GM23338 (cell line): ENCODE measurements at regions not wholly inside any gene's neighbourhood (a gene's known extent, or its start where the extent isn't known, plus 50 kb on each side); places are given as distances from the start of the nearest gene placed in this dataset.
A peak's percentile ranks its signal among the peaks of the same experiment; 100 is the strongest.

Experiments used
- ATAC-seq: fragments of 200-7000 bp; cut with Tn5 transposase; 3 replicates; pipeline ENCODE4 v1.9.1; 2020
- DNase-seq: peaks from one replicate; pipeline ENCODE4 v3.0.0-alpha.2; 2015; ENCODE audit warnings: low spot score
- H2AFZ ChIP-seq: fragments of 200-600 bp; sonication (generic); 2 replicates; pipeline ENCODE4 v1.8.0; 2016; ENCODE audit warnings: antibody characterized with exemption, mild to moderate bottlenecking, moderate library complexity
- H3F3A ChIP-seq: fragments of 200-600 bp; sonication (generic); replicated peaks from 2 replicates; pipeline ENCODE4 v1.8.0; 2017; ENCODE audit warnings: antibody characterized with exemption, mixed run types, low read depth
- H3K27ac ChIP-seq: fragments of 200-600 bp; sonication (generic); 2 replicates; pipeline ENCODE4 v1.6.1; 2016; ENCODE audit warnings: low read depth
- H3K27me3 ChIP-seq: fragments of 200-600 bp; sonication (generic); 2 replicates; pipeline ENCODE4 v1.8.0; 2016; ENCODE audit warnings: mild to moderate bottlenecking, mixed run types, moderate library complexity; ENCODE audit not compliant: insufficient read depth
- H3K36me3 ChIP-seq: fragments of 200-600 bp; sonication (generic); 2 replicates; pipeline ENCODE4 v1.8.0; 2016; ENCODE audit warnings: mild to moderate bottlenecking; ENCODE audit not compliant: insufficient read depth
- H3K4me1 ChIP-seq: fragments of 200-600 bp; sonication (generic); 2 replicates; pipeline ENCODE4 v1.8.0; 2016; ENCODE audit warnings: mild to moderate bottlenecking, moderate library complexity; ENCODE audit not compliant: insufficient read depth
- H3K4me2 ChIP-seq: fragments of 200-600 bp; sonication (generic); 2 replicates; pipeline ENCODE4 v1.7.1; 2017; ENCODE audit warnings: mixed run types
- H3K4me3 ChIP-seq: fragments of 200-600 bp; sonication (generic); 2 replicates; pipeline ENCODE4 v1.6.1; 2016; ENCODE audit warnings: mixed run types
- H3K79me2 ChIP-seq: fragments of 200-600 bp; sonication (generic); replicated peaks from 2 replicates; pipeline ENCODE4 v1.8.0; 2017; ENCODE audit warnings: mild to moderate bottlenecking; ENCODE audit not compliant: insufficient read depth
- H3K9me2 ChIP-seq: fragments of 200-600 bp; sonication (generic); 2 replicates; pipeline ENCODE4 v1.8.0; 2017; ENCODE audit not compliant: insufficient read depth
- H4K20me1 ChIP-seq: fragments of 200-600 bp; sonication (generic); replicated peaks from 2 replicates; pipeline ENCODE4 v1.8.0; 2017; ENCODE audit warnings: mild to moderate bottlenecking; ENCODE audit not compliant: insufficient read depth
- H3K27ac Mint-ChIP-seq: 2 replicates; pipeline ENCODE4 v1.8.0; 2020; ENCODE audit warnings: inconsistent platforms, mild to moderate bottlenecking, moderate library complexity, mixed read lengths
- H3K27me3 Mint-ChIP-seq: 3 replicates; pipeline ENCODE4 v1.8.0; 2022; ENCODE audit warnings: low read depth, mild to moderate bottlenecking, moderate library complexity, mixed read lengths, inconsistent platforms; ENCODE audit not compliant: insufficient read depth, poor library complexity
- H3K36me3 Mint-ChIP-seq: 3 replicates; pipeline ENCODE4 v1.8.0; 2021; ENCODE audit warnings: low read depth, mild to moderate bottlenecking, inconsistent platforms, moderate library complexity, mixed read lengths
- H3K4me1 Mint-ChIP-seq: 3 replicates; pipeline ENCODE4 v1.8.0; 2020; ENCODE audit warnings: mild to moderate bottlenecking, inconsistent platforms, mixed read lengths
- H3K4me3 Mint-ChIP-seq: 3 replicates; pipeline ENCODE4 v1.8.0; 2021; ENCODE audit warnings: moderate library complexity, mild to moderate bottlenecking, inconsistent platforms, mixed read lengths
- H3K9me3 Mint-ChIP-seq: 3 replicates; pipeline ENCODE4 v1.8.0; 2020; ENCODE audit warnings: moderate library complexity, mild to moderate bottlenecking, inconsistent platforms, mixed read lengths
- CREB1 ChIP-seq: fragments of 250-450 bp; sonication (Bioruptor Pico); IDR thresholded peaks from 2 replicates; pipeline ENCODE4 v1.5.0; 2020; ENCODE audit warnings: low read depth, mild to moderate bottlenecking, moderate library complexity
- CTCF ChIP-seq, 2 experiments: fragments of 200-600 bp in 1 of 2; sonication (generic) in 1 of 2; conservative IDR thresholded peaks; 2 replicates each; pipeline versions ENCODE4 v1.5.1 to v1.6.1; 2016 to 2017; ENCODE audit warnings: antibody characterized with exemption in 2 of 2, low read depth in 2 of 2, mild to moderate bottlenecking in 2 of 2, moderate library complexity in 1 of 2
- ETS1 ChIP-seq: IDR thresholded peaks from 2 replicates; pipeline ENCODE4 v1.6.1; 2016; ENCODE audit warnings: antibody characterized with exemption
- EZH2phosphoT487 ChIP-seq: fragments of 200-600 bp; sonication (generic); IDR thresholded peaks from one replicate; pipeline ENCODE4 v1.8.1; 2018; ENCODE audit warnings: antibody characterized with exemption; ENCODE audit not compliant: unreplicated experiment
- JUNB ChIP-seq: IDR thresholded peaks from one replicate; pipeline ENCODE4 v1.6.1; 2016; ENCODE audit warnings: antibody characterized with exemption; ENCODE audit not compliant: unreplicated experiment
- NANOG ChIP-seq: IDR thresholded peaks from 2 replicates; pipeline ENCODE4 v1.6.1; 2016; ENCODE audit warnings: antibody characterized with exemption, borderline replicate concordance
- POLR2AphosphoS5 ChIP-seq: IDR thresholded peaks from 2 replicates; pipeline ENCODE4 v1.6.1; 2016; ENCODE audit warnings: antibody characterized with exemption, low read depth
- REST ChIP-seq: IDR thresholded peaks from one replicate; pipeline ENCODE4 v1.6.1; 2018; ENCODE audit warnings: antibody characterized with exemption; ENCODE audit not compliant: unreplicated experiment
- STAT1 ChIP-seq: IDR thresholded peaks from one replicate; pipeline ENCODE4 v1.6.1; 2016; ENCODE audit warnings: antibody characterized with exemption; ENCODE audit not compliant: unreplicated experiment
- ZNF331 ChIP-seq: fragments of 250-450 bp; sonication (Bioruptor Pico); IDR thresholded peaks from 2 replicates; pipeline ENCODE4 v1.5.0; 2020; ENCODE audit warnings: low read depth, mild to moderate bottlenecking, moderate library complexity

- TF ChIP-seq ETS1 = no peak
Observed at GRCh38 chr20:17798601-17799000, 98.8 kb downstream of the BANF2 start (continued).

GRCh38 chr20:17797579-17797978 lies 97.8 kb downstream of the BANF2 start:
- ATAC-seq = no peak
- Histone ChIP-seq H3F3A (no peaks in the 10 kb centered on the region), H2AFZ (no peak overlapping the region), H3K4me1 (no peaks in the 10 kb centered on the region), H4K20me1 (no peaks in the 10 kb centered on the region), H3K36me3 (no peaks in the 10 kb centered on the region), H3K4me2 (no peak overlapping the region), H3K9me2 (no peaks in the 10 kb centered on the region; the same call in 1 of the 2 replicates), H3K79me2 (no peaks in the 10 kb centered on the region), H3K4me3 (no peak overlapping the region), H3K27ac (no peak overlapping the region), H3K27me3 (no peaks in the 10 kb centered on the region)
- Mint-ChIP-seq H3K27me3 (peaks cover 9% of the 10 kb centered on the region), H3K27ac (no peak overlapping the region), H3K4me3 (no peak overlapping the region), H3K36me3 (peaks cover 4% of the 10 kb centered on the region; the same call in 1 of the 3 replicates), H3K9me3 (peaks cover 20% of the 10 kb centered on the region; the same call in 2 of the 3 replicates), H3K4me1 (peaks cover 3% of the 10 kb centered on the region; the same call in 2 of the 3 replicates)
- DNase-seq = no peak
- TF ChIP-seq CTCF (conservative IDR thresholded peaks at IDR 0.05; ENCODE audit: low read depth in 2 of 2) (no peak), JUNB (no peak), POLR2AphosphoS5 (no peak), NANOG (no peak), STAT1 (no peak)

GRCh38 chr20:17797161-17797560 lies 97.4 kb downstream of the BANF2 start:
- Mint-ChIP-seq H3K9me3 (peaks cover 20% of the 10 kb centered on the region; the same call in 2 of the 3 replicates), H3K4me1 (peaks cover 3% of the 10 kb centered on the region; the same call in 2 of the 3 replicates), H3K36me3 (peaks cover 4% of the 10 kb centered on the region; the same call in 1 of the 3 replicates), H3K4me3 (no peak overlapping the region), H3K27me3 (peaks cover 12% of the 10 kb centered on the region), H3K27ac (no peak overlapping the region)
- DNase-seq = peak; percentile 26
- Histone ChIP-seq H3K4me3 (no peak overlapping the region), H4K20me1 (no peaks in the 10 kb centered on the region), H3K79me2 (no peaks in the 10 kb centered on the region), H3K36me3 (no peaks in the 10 kb centered on the region), H3K4me1 (no peaks in the 10 kb centered on the region), H2AFZ (no peak overlapping the region), H3K27ac (no peak overlapping the region), H3F3A (no peaks in the 10 kb centered on the region), H3K9me2 (no peaks in the 10 kb centered on the region; the same call in 1 of the 2 replicates), H3K4me2 (no peak overlapping the region), H3K27me3 (no peaks in the 10 kb centered on the region)
- ATAC-seq = no peak
- TF ChIP-seq EZH2phosphoT487 (no peak), ZNF331 (no peak), CREB1 (CRISPR knock-in tag) (no peak), STAT1 (no peak), CTCF (conservative IDR thresholded peaks at IDR 0.05; ENCODE audit: low read depth in 2 of 2) (no peak), NANOG (no peak), ETS1 (no peak), REST (no peak), POLR2AphosphoS5 (no peak)
